OCI-LY3 (cell line): ENCODE measurements at regions not wholly inside any gene's neighbourhood (a gene's known extent, or its start where the extent isn't known, plus 50 kb on each side); places are given as distances from the start of the nearest gene placed in this dataset.

Experiments
- CTCF ChIP-seq: fragments of 200-600, 300-600 bp; sonication (generic); IDR thresholded peaks from 2 replicates; pipeline ENCODE4 v1.5.1; 2014; ENCODE audit warnings: antibody characterized with exemption, low read length, low read depth
- EZH2phosphoT487 ChIP-seq: fragments of 200-600 bp; shearing (Covaris generic); IDR thresholded peaks from 2 replicates; pipeline ENCODE4 v1.6.1; 2018; ENCODE audit warnings: antibody characterized with exemption, mixed run types, low read depth

GRCh38 chr5:167908606-167909005 is 382.8 kb upstream of the WWC1 start:
- TF ChIP-seq CTCF (no peak), EZH2phosphoT487 (no peak)
